Mesodermal cell (in vitro differentiated cells): ENCODE measurements at regions not wholly inside any gene's neighbourhood (a gene's known extent, or its start where the extent isn't known, plus 50 kb on each side); places are given as distances from the start of the nearest gene placed in this dataset.
"Not testable (repeated sequence)": the region's sequence is repeated elsewhere in the genome, so short reads cannot be mapped to it uniquely, and the experiment has no call there.

ENCODE experiments used
- H3K27ac ChIP-seq: 2 replicates; pipeline ENCODE4 v1.7.0; 2013; ENCODE audit warnings: mild to moderate bottlenecking, low read depth, low read length, moderate library complexity; ENCODE audit not compliant: severe bottlenecking
- H3K36me3 ChIP-seq: 2 replicates; pipeline ENCODE4 v1.7.1; 2013; ENCODE audit warnings: mild to moderate bottlenecking, low read length, moderate library complexity; ENCODE audit not compliant: control insufficient read depth, insufficient read depth
- H3K4me1 ChIP-seq: one replicate; pipeline ENCODE4 v1.7.1; 2013; ENCODE audit warnings: mild to moderate bottlenecking, low read length; ENCODE audit not compliant: insufficient read depth, control insufficient read depth, poor library complexity, severe bottlenecking
- H3K4me3 ChIP-seq: 2 replicates; pipeline ENCODE4 v1.7.0; 2013; ENCODE audit warnings: low read length, control low read depth, mild to moderate bottlenecking; ENCODE audit not compliant: insufficient read depth, poor library complexity, severe bottlenecking; ENCODE audit errors: extremely low read depth
- H3K9me3 ChIP-seq: 2 replicates; pipeline ENCODE4 v1.7.1; 2013; ENCODE audit warnings: mild to moderate bottlenecking, low read length, moderate library complexity; ENCODE audit not compliant: control insufficient read depth
- whole genome bisulfite sequencing, 2 experiments: methylation state at CpG; one replicate each; pipeline ENCODE4 v1.1.5; 2013; ENCODE audit warnings: missing lambda C conversion rate in 2 of 2; ENCODE audit not compliant: insufficient coverage in 2 of 2; 5-methylcytosine and 5-hydroxymethylcytosine counted together

DNA sequence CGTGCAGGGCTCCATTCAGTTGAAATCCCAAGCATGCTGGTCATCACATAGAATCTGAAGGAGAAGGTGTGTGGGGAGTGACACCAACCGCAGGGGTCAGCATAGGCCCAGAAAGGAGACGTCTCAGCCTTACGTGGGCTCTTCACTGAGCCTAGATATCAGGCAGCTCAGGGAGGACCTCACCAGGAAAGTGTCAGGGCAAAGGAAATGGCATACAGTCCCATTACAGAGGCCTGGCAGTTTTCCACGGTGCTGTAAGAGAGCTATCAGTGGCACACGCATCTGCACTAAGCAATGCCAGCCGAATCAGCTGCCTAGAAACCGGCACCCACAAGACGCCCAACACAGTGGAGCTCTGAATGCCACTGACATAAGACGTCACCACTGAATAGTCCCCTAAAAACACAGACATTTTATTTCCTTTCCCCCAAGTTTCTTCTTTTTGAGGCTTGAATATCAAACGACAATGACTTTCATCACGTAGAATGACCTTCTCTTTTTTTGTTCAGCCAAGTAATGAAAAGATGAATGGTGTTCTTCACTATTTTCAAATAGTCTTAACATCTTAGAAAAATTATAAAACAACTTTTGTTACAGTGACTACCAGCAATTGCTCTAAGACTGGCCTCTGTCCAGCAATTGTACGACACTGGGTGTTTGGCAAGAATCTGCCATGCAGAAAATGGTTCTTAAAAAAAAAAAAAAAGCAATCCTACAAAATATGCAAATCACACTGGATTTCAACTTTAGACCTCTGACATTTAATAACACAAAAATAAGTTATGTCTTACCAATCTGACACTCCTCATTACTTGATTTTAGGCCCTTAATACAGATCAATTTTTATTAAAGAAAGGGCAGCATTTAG is 88.9 kb upstream of the FOXQ1 start:
- no peaks in the 10 kb centered on the region for H3K9me3 ChIP-seq
- H3K4me1 ChIP-seq, result no peaks in the 10 kb centered on the region
- no peak overlapping the region for H3K4me3 ChIP-seq
- no peak overlapping the region for H3K27ac ChIP-seq
- 86 to 91% methylated on average over 10 to 11 of the region's 13 CpGs for WGBS, 2 experiments
- no peaks in the 10 kb centered on the region for H3K36me3 ChIP-seq

DNA sequence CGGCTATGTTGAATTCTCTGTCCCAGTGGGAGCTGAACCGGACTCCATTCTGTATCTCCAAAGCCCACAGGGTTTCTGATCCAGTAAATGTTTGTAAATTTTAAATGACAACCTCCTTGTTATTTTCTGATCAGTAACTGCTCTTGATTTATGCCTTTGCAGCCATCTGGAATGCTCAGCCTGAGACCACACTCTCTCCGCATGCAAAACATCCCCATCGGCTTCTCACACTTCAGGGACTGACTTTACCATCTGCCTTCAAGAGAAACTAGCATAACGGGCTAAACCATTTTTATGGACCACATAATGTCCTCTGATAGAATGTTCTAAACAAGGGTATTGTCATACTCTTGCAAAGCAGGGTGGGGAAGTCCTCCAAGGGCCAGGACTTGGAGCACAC is 94.5 kb upstream of the FOXQ1 start:
- WGBS, 2 experiments, result 66 to 67% methylated on average over 3 to 4 of the region's 5 CpGs
- Histone ChIP-seq H3K4me3 (no peak overlapping the region), H3K27ac (no peak overlapping the region), H3K36me3 (no peaks in the 10 kb centered on the region), H3K9me3 (no peaks in the 10 kb centered on the region), H3K4me1 (no peaks in the 10 kb centered on the region)

DNA sequence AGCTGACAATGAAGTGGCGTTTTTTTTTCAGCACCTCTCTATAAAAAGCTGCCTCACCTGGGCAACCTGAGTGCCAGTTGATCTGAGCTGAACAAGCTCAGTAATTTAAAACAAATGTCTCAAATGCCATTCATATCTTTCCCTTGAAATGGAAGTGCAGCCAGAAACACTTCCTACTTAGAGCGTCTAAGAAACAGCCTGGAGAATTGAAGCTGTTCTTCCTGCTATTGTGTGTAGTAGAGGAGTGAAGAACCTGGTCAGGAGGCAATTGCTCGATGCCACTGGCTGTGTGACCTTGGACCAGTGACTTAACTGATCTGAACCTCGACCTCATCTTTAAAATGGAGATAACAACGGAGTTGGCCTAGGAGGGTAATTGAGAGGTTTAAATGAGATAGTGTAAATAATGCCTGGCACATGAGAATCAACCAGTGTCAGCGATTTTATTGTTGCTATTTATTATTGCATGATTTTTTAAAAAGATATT is 95.4 kb upstream of the FOXQ1 start:
- WGBS, 2 experiments, result 66 to 78% methylated on average over 4 to 5 of the region's 6 CpGs
- H3K36me3 ChIP-seq, result no peaks in the 10 kb centered on the region
- H3K27ac ChIP-seq, result no peak overlapping the region
- no peaks in the 10 kb centered on the region for H3K9me3 ChIP-seq
- no peak overlapping the region for H3K4me3 ChIP-seq
- H3K4me1 ChIP-seq, result no peaks in the 10 kb centered on the region

DNA sequence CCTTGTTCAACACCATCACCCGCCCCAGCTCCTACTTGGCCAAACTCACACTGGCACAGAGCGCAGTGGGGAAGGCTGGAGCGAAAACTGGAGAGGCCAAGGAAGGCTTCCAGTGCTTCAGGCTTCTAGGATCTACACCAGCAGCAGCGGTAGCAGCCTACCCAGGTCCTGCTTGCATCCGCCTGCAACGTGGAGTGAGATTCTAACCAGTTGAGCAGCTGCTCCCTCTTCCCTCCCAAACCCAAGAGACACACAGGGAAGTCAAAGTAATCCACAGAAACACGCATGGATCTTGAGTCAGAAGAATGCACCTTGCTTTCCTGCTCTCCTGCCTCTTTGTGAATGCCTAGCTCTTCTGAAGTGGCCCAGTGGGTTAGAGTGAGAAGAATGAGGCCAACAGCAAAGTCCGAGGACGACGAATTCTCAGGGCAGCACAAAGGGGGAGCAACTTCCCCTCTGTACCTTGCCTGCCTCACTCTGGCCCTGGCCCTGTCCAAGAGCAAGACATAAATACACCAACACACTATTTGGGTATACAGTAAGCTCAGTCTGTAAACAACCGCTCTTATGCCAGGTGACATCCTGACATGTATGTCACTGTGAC is 95.9 kb upstream of the FOXQ1 start:
- 84 to 93% methylated on average over 7 to 9 of the region's 11 CpGs for WGBS, 2 experiments
- Histone ChIP-seq H3K36me3 (no peaks in the 10 kb centered on the region), H3K27ac (no peak overlapping the region), H3K4me1 (no peaks in the 10 kb centered on the region), H3K9me3 (no peaks in the 10 kb centered on the region), H3K4me3 (no peak overlapping the region)

DNA sequence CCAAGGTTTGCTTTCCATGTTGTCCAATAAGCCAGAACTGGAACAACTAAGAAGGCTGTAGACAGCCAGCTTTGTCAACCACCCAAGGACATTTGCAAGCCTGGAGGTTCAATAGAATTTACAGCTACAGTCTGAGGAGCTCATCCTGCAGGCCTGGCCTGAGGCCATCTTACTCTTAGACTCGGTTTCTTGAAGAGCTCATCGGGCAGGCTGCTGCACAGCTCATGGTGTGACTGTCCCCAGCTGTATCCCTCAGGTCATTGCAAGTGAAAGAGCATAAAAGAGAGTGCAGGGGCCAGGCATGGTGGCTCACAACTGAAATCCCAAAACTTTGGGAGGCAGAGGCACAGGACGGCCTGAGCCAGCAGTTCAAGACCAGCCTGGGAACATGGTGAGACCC is 96.9 kb upstream of the FOXQ1 start:
- Histone ChIP-seq H3K9me3 (no peaks in the 10 kb centered on the region), H3K27ac (no peak overlapping the region), H3K36me3 (no peaks in the 10 kb centered on the region), H3K4me3 (no peak overlapping the region), H3K4me1 (no peaks in the 10 kb centered on the region)
- 87 to 94% methylated on average over 3 of the region's 3 CpGs for WGBS, 2 experiments

DNA sequence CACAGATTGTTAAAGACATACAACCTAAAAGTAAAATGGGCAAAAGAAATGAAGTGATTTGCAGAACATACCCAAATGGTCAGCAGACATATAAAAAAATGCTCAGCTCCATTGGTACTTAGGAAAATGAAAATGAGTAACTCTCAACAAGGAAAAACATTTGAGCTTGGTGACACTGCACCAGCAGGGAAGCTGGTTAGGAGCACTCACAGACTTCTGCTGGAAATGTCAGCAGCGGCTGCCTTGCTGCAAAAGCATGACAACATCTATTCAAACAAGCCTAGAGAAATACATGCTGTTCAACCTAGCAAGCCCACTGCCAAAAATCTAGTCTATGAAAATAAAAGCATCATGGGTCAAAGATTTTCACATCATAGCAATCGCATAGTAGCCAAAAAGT is 99.0 kb upstream of the FOXQ1 start:
- no peaks in the 10 kb centered on the region for H3K9me3 ChIP-seq
- WGBS, 2 experiments, result 56 to 67% methylated on average over 1 of the region's 2 CpGs
- H3K4me1 ChIP-seq, result no peaks in the 10 kb centered on the region
- H3K27ac ChIP-seq, result no peak overlapping the region
- H3K36me3 ChIP-seq, result no peaks in the 10 kb centered on the region
- H3K4me3 ChIP-seq, result no peak overlapping the region

DNA sequence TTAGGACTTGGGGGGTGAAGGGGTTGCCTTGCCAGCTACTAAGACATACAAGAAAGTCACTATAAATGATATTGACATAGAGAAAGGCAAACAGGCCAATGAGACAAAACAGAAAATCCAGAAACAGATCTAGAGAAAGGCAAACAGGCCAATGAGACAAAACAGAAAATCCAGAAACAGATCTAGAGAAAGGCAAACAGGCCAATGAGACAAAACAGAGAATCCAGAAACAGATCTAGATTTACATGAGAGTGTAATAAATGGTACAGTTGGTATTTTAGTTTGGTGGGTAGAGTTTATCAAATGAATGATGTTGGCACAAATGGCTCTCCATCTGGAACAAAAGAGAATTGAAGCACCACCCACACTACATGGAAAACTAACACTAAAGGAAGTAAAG is 99.8 kb upstream of the FOXQ1 start:
- not testable (repeated sequence) for H3K36me3 ChIP-seq, H3K27ac ChIP-seq, H3K4me3 ChIP-seq, H3K4me1 ChIP-seq, H3K9me3 ChIP-seq

DNA sequence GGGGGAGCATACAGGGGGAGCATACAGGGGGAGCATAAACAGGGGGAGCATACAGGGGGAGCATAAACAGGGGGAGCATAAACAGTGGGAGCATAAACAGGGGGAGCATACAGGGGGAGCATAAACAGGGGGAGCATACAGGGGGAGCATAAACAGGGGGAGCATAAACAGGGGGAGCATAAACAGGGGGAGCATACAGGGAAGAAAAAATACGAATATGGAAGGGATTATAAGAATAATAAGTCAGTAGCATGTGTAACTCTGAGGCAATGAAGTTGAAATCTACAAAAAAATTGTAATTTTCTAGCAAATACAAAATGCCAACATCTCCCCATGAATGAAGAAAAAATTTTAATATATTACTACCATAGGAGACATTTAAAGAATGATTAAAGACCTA is 101.3 kb upstream of the FOXQ1 start:
- H3K4me3 ChIP-seq, H3K27ac ChIP-seq, H3K4me1 ChIP-seq, H3K36me3 ChIP-seq, H3K9me3 ChIP-seq: not testable (repeated sequence)
- no CpG with 5 or more reads among the region's 1 CpG for WGBS, 2 experiments

DNA sequence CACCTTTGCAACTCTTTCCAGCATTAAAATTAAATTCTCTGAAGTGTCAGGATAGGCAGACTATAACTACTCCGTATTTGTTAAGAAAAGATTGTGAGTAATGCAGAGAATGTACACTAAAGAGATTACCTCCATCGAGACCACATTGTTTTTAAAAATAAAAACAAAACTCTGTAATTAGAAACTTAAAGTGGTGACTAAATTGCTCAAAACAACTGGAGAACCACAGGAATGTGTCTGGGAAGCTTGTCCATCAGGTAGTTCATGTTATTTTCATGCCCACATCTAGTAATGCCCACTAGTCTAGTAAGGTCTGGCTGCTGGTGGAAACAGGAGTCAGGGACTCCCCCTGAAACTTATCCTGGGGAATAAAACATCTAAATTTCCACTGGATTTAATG is 103.0 kb upstream of the FOXQ1 start:
- Histone ChIP-seq H3K36me3 (no peaks in the 10 kb centered on the region), H3K27ac (no peak overlapping the region), H3K4me1 (no peaks in the 10 kb centered on the region), H3K4me3 (no peak overlapping the region), H3K9me3 (no peaks in the 10 kb centered on the region)
- no CpG with 5 or more reads among the region's 2 CpGs for WGBS, 2 experiments

DNA sequence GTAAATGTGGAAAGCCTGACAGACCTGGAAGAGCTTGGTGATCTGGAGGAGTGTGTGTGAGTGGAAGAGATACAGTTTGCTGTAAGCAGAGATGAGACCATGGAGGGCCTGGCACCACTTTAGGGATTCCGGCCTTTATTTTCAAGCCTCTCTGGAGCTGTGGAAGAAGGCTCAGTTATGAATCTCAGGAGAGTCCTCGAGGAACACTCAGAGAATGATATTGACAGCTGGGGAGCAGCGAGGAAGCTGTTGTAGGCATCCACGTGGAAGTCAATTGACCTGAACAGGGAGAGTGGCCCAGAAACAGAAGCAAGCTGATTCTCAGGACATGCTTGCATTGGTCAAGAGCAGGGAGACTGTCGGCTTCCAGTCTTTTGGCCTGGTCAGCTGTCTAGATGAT is 108.4 kb upstream of the FOXQ1 start:
- H3K4me3 ChIP-seq, result no peak overlapping the region
- peaks cover 21% of the 10 kb centered on the region for H3K4me1 ChIP-seq
- WGBS, 2 experiments, result 85 to 94% methylated on average over 5 of the region's 5 CpGs
- no peaks in the 10 kb centered on the region for H3K9me3 ChIP-seq
- H3K27ac ChIP-seq, result no peak overlapping the region
- no peaks in the 10 kb centered on the region for H3K36me3 ChIP-seq

DNA sequence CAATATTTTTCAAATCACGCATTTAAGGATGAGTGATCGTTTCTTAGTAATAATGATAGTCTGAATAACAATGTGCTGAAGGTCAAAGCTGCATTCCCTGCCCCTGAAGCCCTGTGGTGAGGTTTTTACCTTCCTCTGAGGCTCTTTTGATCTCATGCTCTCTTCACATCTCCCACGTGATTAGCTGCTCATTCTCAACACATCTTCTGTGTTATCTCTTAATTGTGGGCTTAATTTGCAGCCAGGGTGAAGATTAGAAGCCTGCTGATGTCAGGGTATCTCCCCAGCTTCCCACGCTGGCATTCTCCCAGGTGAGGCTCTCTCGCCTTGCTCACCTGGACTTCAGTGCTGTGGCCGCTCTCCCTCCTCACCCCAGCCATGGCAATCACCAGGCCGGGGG is 109.7 kb upstream of the FOXQ1 start:
- H3K4me1 ChIP-seq, result peaks cover 21% of the 10 kb centered on the region
- 60 to 77% methylated on average over 2 to 5 of the region's 7 CpGs for WGBS, 2 experiments
- no peaks in the 10 kb centered on the region for H3K9me3 ChIP-seq
- H3K4me3 ChIP-seq, result no peak overlapping the region
- H3K36me3 ChIP-seq, result no peaks in the 10 kb centered on the region
- H3K27ac ChIP-seq, result no peak overlapping the region
